HL-60 (cell line): ENCODE measurements at regions not wholly inside any gene's neighbourhood (a gene's known extent, or its start where the extent isn't known, plus 50 kb on each side); places are given as distances from the start of the nearest gene placed in this dataset.

Source experiments
- DNase-seq, 2 experiments: peaks; one replicate each; pipeline ENCODE4 v3.0.0-alpha.2; 2010 to 2020; ENCODE audit warnings: low read depth in 1 of 2, low spot score in 1 of 2
- H3K27ac ChIP-seq: fragments of 250-450 bp; sonication (Bioruptor Pico); replicated peaks from 2 replicates; pipeline ENCODE4 v1.5.1; 2020; ENCODE audit warnings: mild to moderate bottlenecking, moderate library complexity
- H3K27me3 ChIP-seq: fragments of 250-450 bp; sonication (Bioruptor Pico); 2 replicates; pipeline ENCODE4 v1.5.1; 2021; ENCODE audit warnings: mild to moderate bottlenecking, moderate library complexity; ENCODE audit not compliant: insufficient read depth, poor library complexity, severe bottlenecking
- H3K4me3 ChIP-seq: replicated peaks from 2 replicates; pipeline ENCODE4 v1.5.1; 2011; ENCODE audit warnings: mild to moderate bottlenecking, control low read depth, low read length; ENCODE audit not compliant: insufficient read depth
- GABPA ChIP-seq: IDR thresholded peaks from 2 replicates; pipeline ENCODE4 v1.6.1; 2012; ENCODE audit warnings: low read depth
- POLR2AphosphoS5 ChIP-seq: IDR thresholded peaks from 2 replicates; pipeline ENCODE4 v1.6.1; 2012; ENCODE audit warnings: low read depth
- SPI1 ChIP-seq: IDR thresholded peaks from 2 replicates; pipeline ENCODE4 v1.6.1; 2012; ENCODE audit warnings: low read depth, mild to moderate bottlenecking, borderline replicate concordance
- TF ChIP-seq, protein P1 (sequence below): IDR thresholded peaks from one replicate; pipeline ENCODE4 v1.5.1; 2011; ENCODE audit warnings: low read length, control low read depth, inconsistent platforms; ENCODE audit not compliant: insufficient read depth
- TF ChIP-seq, protein P2 (sequence below): IDR thresholded peaks from 2 replicates; pipeline ENCODE4 v1.6.1; 2012; ENCODE audit warnings: low read depth; ENCODE audit not compliant: insufficient replicate concordance

DNA sequence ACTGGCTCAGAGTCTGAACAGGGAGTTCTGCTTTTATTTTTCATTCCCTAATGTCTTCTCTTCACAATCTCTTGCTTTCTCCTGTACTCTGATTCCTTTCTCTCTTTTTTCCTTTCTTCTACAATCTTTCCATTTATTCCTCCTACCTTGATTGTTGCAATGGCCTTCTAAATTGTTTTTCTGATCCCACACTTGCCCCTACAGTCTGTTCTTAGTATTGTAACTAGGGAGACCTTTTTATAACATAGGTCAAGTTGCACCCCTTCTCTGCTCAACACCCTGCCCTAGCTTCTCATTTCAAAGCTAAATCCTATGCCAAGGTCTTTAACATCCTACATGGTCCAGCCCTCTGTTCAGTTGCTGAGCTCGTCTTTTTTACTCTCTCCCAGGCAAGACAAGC lies 277.9 kb downstream of the GBA3 start:
- no peak overlapping the region for H3K27ac ChIP-seq
- H3K4me3 ChIP-seq, result no peak overlapping the region
- H3K27me3 ChIP-seq, result no peaks in the 10 kb centered on the region
- DNase-seq, result no peak
- no peak for TF ChIP-seq POLR2AphosphoS5
- TF ChIP-seq SPI1, result no peak
- TF ChIP-seq, protein P1, sequence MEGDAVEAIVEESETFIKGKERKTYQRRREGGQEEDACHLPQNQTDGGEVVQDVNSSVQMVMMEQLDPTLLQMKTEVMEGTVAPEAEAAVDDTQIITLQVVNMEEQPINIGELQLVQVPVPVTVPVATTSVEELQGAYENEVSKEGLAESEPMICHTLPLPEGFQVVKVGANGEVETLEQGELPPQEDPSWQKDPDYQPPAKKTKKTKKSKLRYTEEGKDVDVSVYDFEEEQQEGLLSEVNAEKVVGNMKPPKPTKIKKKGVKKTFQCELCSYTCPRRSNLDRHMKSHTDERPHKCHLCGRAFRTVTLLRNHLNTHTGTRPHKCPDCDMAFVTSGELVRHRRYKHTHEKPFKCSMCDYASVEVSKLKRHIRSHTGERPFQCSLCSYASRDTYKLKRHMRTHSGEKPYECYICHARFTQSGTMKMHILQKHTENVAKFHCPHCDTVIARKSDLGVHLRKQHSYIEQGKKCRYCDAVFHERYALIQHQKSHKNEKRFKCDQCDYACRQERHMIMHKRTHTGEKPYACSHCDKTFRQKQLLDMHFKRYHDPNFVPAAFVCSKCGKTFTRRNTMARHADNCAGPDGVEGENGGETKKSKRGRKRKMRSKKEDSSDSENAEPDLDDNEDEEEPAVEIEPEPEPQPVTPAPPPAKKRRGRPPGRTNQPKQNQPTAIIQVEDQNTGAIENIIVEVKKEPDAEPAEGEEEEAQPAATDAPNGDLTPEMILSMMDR, result no peak
- TF ChIP-seq, protein P2, sequence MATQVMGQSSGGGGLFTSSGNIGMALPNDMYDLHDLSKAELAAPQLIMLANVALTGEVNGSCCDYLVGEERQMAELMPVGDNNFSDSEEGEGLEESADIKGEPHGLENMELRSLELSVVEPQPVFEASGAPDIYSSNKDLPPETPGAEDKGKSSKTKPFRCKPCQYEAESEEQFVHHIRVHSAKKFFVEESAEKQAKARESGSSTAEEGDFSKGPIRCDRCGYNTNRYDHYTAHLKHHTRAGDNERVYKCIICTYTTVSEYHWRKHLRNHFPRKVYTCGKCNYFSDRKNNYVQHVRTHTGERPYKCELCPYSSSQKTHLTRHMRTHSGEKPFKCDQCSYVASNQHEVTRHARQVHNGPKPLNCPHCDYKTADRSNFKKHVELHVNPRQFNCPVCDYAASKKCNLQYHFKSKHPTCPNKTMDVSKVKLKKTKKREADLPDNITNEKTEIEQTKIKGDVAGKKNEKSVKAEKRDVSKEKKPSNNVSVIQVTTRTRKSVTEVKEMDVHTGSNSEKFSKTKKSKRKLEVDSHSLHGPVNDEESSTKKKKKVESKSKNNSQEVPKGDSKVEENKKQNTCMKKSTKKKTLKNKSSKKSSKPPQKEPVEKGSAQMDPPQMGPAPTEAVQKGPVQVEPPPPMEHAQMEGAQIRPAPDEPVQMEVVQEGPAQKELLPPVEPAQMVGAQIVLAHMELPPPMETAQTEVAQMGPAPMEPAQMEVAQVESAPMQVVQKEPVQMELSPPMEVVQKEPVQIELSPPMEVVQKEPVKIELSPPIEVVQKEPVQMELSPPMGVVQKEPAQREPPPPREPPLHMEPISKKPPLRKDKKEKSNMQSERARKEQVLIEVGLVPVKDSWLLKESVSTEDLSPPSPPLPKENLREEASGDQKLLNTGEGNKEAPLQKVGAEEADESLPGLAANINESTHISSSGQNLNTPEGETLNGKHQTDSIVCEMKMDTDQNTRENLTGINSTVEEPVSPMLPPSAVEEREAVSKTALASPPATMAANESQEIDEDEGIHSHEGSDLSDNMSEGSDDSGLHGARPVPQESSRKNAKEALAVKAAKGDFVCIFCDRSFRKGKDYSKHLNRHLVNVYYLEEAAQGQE, result no peak
- no peak for TF ChIP-seq GABPA

DNA sequence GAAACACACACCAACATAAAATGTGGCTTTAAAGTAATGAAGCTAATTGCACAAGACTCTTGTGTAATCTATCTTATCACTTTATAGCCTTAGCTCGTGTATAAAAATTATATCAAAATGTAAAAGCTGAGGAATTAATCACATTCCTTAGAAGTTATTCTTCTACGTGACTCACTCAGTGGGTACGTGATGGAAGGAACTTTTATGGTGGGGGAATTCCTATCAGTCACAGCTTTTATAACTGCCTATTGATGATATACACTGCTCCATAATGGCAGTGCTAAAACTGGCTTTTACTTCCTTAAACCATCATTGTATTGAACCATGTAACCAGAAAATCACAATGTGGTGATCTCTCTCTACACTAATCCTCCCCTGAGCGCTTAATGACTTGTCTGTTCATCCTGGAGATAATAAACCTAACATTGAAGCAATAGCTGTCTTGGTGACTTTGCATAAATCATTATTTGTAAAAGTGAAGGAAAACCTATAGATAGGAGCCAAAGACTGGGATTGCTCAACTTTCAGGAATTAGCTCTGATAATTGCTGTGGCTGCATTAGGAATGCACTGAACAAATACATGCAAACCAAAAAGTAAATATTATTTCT lies 276.7 kb downstream of the GBA3 start:
- Histone ChIP-seq H3K4me3 (no peak overlapping the region), H3K27ac (no peak overlapping the region), H3K27me3 (no peaks in the 10 kb centered on the region)
- no peak for TF ChIP-seq GABPA
- TF ChIP-seq, protein P1, result no peak
- no peak for DNase-seq

DNA sequence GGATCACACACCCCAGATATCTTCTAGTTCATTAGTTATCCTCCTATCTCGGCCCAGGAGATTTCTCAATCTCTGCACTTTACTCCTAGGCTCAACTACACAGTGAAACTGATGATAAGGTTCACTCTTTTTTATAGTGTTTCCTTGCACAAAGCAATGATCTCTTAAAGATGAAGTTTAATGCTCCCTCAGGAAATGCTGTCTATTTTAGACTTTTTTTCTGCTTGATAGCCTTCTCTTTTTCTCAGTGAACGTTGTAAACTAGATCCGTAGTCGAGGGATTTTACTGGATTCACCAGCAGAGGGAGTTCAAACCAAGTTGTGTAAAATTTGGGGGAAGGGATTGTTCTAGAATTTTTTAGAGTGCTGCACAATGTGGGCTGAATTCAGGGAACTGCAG lies 269.6 kb downstream of the GBA3 start:
- no peak overlapping the region for H3K27ac ChIP-seq
- peak; percentile 2 to 4 for DNase-seq
- H3K4me3 ChIP-seq, result no peak overlapping the region
- H3K27me3 ChIP-seq, result no peaks in the 10 kb centered on the region
- no peak for TF ChIP-seq GABPA
- TF ChIP-seq, protein P1, result peak; percentile 16

DNA sequence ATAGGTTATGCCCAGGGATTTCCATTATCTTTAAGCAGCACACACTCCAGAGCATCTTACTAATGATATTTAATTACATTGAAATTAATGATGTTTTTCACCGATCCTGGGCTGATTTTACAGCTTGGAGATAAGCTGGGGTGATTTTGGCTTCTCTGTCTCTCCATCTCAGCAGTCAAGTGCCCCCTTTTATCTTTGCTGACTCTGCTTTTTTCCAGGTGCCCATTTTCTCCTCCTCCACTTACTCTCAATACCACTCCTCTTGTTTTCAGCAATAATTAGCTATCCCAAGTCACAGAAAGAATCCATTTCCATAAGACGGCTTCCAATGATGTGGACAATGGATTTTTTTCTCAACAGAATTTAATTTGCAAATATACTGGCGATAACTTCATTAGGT lies 266.7 kb downstream of the GBA3 start:
- H3K27ac ChIP-seq, result no peak overlapping the region
- TF ChIP-seq POLR2AphosphoS5 (no peak), GABPA (no peak), SPI1 (no peak)
- TF ChIP-seq, protein P2, result no peak
- TF ChIP-seq, protein P1, result no peak
- H3K4me3 ChIP-seq, result no peak overlapping the region
- H3K27me3 ChIP-seq, result no peaks in the 10 kb centered on the region
- DNase-seq, result no peak
